T-helper 2 cell treated with Interferon-gamma antibody and Interleukin-4, amounts not matched to agents 5 μg/mL and 100 μg/mL, for 36 hours (primary cell): ENCODE measurements at regions not wholly inside any gene's neighbourhood (a gene's known extent, or its start where the extent isn't known, plus 50 kb on each side); places are given as distances from the start of the nearest gene placed in this dataset.

Source experiments
- DNase-seq: peaks from one replicate; pipeline ENCODE4 v3.0.0; 2021; ENCODE audit warnings: low spot score
- H3K27ac Mint-ChIP-seq: one replicate; pipeline ENCODE4 v1.8.0; 2021; ENCODE audit warnings: mild to moderate bottlenecking, mixed read lengths
- H3K27me3 Mint-ChIP-seq: one replicate; pipeline ENCODE4 v1.8.0; 2021; ENCODE audit warnings: low read depth, mixed read lengths
- H3K36me3 Mint-ChIP-seq: one replicate; pipeline ENCODE4 v1.8.0; 2021; ENCODE audit warnings: low read depth, mixed read lengths
- H3K4me1 Mint-ChIP-seq: one replicate; pipeline ENCODE4 v1.8.0; 2021; ENCODE audit warnings: low read depth, mixed read lengths
- H3K4me3 Mint-ChIP-seq: one replicate; pipeline ENCODE4 v1.8.0; 2022; ENCODE audit warnings: mild to moderate bottlenecking, moderate library complexity, mixed read lengths
- H3K9me3 Mint-ChIP-seq: one replicate; pipeline ENCODE4 v1.8.0; 2021; ENCODE audit warnings: mixed read lengths

DNA sequence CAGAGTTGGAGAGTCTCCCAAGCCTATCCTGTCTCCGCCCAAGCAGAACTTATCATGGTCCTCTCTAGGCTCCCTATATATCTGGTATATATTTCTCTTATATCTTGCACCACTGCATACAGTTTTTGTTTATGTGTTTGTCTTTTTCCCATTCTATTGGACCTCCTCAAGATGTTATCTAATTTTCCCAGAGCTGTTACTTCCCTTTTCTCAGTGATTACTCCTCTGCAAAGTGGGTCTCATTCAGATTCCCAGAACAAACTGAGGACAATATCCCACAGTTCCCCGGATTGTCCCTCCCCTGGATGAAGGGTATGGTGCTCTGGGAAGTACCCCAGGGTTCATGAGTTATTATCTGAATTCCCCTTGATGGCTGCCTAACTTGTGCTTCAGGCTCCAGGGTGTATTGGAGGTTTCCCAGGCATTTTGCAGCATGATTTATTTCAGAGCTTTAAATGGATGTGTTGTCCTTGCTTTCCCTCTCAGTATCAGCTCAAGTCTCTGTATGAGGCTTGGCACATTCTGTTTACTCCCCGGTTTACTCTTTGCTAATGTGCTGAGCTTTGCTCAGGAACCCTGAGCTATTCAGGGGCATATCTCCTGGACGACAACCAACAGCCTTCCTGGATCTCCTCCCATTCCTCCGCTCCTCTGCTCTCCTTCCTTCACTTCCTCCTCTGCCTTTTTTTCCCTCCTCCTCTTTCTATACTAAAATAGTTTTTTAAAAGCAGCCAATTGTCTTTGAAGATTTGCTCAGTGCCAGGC is 329.3 kb downstream of the SPRY2 start:
- DNase-seq: no peak
- no peak overlapping the region for H3K27ac Mint-ChIP-seq
- H3K36me3 Mint-ChIP-seq: no peaks in the 10 kb centered on the region
- no peak overlapping the region for H3K4me3 Mint-ChIP-seq
- no peaks in the 10 kb centered on the region for H3K27me3 Mint-ChIP-seq
- H3K4me1 Mint-ChIP-seq: no peaks in the 10 kb centered on the region
- H3K9me3 Mint-ChIP-seq: no peaks in the 10 kb centered on the region

DNA sequence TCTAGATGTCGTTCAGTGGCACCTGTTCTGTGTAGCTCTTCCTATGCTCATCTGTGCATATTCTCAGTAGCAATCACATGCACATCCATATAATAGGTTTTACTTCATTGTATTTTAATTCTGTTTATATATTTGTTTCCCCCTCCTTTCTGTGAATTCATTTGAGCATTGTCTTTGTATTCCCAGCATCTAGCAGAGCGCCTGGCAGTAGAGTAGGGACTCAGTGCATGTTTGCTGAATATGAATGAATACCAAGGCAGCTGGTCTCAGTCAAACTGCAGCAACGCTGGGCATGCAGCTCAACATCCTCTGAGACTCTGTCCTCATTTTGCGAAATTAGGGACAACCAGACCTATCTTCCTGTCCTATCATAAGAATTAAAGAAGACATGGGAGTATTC is 330.1 kb downstream of the SPRY2 start:
- Mint-ChIP-seq H3K36me3 (no peaks in the 10 kb centered on the region), H3K4me1 (no peaks in the 10 kb centered on the region), H3K4me3 (no peak overlapping the region), H3K27me3 (no peaks in the 10 kb centered on the region), H3K9me3 (no peaks in the 10 kb centered on the region), H3K27ac (no peak overlapping the region)
- no peak for DNase-seq

DNA sequence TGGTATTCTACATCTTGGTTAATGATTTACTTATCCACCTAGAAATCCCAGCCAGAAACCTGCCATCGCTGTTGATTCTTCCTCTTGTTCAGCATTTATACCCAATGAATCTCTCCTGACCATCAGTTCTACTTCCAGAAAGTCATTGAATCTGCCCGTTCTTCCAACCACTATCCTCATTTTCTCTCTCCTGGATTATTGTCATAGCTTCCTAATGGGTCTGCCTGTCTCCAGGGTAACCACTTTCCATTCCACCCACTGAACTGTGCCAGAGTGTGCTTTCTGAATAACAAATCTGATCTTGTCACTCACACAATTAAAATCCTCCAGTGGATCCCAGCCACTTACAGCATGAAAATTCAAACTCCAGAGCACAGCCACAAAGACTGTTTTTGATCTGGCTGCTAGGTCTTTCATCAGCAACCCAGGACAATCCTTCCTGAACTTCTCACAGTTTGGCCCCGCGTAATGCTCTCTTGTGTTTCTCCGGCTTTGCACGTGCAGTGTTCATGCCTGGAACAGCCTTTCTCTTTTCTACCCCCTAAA is 330.6 kb downstream of the SPRY2 start:
- Mint-ChIP-seq H3K9me3 (no peaks in the 10 kb centered on the region), H3K27ac (no peak overlapping the region), H3K4me3 (no peak overlapping the region), H3K36me3 (no peaks in the 10 kb centered on the region), H3K4me1 (no peaks in the 10 kb centered on the region), H3K27me3 (no peaks in the 10 kb centered on the region)
- no peak for DNase-seq

DNA sequence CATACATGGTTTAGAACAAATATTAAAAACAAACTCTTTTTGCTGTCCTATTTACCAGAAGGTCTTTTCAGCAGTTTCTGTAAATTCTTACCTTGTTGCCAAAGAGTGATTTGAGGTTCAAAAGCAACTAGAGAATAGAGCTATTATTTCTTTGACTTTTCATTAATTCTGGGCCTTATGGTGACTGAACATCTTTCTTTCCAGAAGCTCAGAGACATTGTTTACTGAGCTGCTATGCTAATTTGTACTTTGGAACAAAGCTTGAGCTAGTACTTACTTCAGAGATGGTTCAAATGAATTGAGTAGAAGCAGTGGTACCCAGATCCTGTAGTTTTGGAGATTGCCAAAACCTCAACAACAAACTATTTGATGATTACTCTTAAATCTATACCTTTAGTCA is 331.2 kb downstream of the SPRY2 start:
- H3K36me3 Mint-ChIP-seq: no peaks in the 10 kb centered on the region
- no peak for DNase-seq
- no peaks in the 10 kb centered on the region for H3K4me1 Mint-ChIP-seq
- H3K27ac Mint-ChIP-seq: no peak overlapping the region
- no peak overlapping the region for H3K4me3 Mint-ChIP-seq
- H3K9me3 Mint-ChIP-seq: no peaks in the 10 kb centered on the region
- no peaks in the 10 kb centered on the region for H3K27me3 Mint-ChIP-seq

DNA sequence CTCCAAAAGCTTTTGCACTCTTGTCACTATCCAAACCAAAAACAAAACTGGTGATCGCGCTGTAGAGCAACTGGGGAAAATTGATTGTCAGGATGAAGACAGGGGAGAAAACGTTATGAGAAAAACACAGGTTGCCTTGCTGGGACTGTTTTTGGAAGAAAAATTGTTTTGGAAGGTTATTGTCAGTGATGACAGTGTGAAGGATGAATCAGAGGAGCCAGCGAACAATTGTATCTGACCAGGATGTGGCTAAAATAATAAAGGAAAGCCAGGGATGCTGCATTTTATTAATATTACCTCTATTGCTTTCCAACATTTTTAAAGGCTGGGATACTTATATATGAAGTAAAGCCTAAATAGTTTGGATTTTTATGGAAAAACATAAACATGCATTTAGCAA is 334.0 kb downstream of the SPRY2 start:
- DNase-seq: no peak
- Mint-ChIP-seq H3K4me3 (no peak overlapping the region), H3K27ac (no peak overlapping the region), H3K27me3 (no peaks in the 10 kb centered on the region), H3K36me3 (no peaks in the 10 kb centered on the region), H3K4me1 (no peaks in the 10 kb centered on the region), H3K9me3 (no peaks in the 10 kb centered on the region)

DNA sequence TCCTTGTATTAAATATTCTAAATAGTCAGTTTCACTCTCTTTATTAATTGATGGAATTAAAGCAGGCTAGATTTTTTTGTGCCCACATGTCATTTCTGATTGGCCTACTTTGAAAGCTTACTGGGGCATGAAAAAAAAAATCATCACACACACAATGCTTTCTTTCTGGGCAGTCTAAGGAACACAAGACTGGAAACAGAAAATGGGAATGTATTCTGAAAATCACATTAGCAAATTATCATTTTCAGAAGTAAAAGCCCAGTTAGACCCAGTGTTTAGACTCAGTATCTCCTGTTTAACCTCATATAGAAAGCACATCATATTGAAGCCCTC is 339.4 kb downstream of the SPRY2 start:
- Mint-ChIP-seq H3K36me3 (no peaks in the 10 kb centered on the region), H3K4me3 (no peak overlapping the region), H3K27me3 (no peaks in the 10 kb centered on the region), H3K4me1 (no peaks in the 10 kb centered on the region), H3K9me3 (no peaks in the 10 kb centered on the region), H3K27ac (no peak overlapping the region)
- no peak for DNase-seq

DNA sequence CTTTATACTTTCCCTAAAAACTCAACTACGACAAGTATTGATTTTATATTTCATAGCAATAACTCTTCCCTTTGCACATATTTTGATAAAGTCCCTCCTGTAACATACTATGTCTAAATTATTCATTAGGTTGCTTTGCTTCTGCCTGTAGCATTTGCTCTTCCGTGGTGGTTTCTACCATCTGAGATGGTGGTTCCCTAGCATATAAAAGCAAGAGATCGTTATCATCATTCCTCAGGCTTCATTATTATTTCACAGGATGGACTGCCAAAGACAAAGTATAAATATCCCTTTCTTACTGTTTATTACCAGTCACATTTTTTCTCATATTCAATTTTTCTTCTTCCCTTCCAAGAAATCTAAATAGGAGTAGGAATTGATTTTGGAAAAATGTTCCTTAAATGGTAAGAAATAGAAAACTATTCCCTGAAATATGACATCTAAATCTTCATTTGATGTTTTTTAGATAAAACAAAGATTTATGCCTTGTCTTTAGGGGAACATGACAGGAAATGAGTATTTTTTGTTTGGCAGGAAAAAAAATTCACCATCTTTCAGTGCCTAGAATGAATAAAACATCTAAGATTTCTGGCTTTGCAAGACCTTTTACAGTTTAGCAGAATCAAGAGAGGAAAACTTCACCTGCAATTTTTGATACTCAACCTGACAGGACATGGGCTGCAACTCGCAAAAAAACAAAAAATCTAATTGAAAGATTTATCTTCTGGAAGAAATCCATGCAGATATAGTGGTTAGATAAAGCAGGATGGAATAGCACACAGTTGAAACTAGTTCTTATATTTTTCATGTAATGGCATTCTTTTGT is 340.0 kb downstream of the SPRY2 start:
- no peak overlapping the region for H3K4me3 Mint-ChIP-seq
- H3K36me3 Mint-ChIP-seq: no peaks in the 10 kb centered on the region
- no peaks in the 10 kb centered on the region for H3K9me3 Mint-ChIP-seq
- no peak for DNase-seq
- H3K4me1 Mint-ChIP-seq: no peaks in the 10 kb centered on the region
- no peaks in the 10 kb centered on the region for H3K27me3 Mint-ChIP-seq
- H3K27ac Mint-ChIP-seq: no peak overlapping the region

DNA sequence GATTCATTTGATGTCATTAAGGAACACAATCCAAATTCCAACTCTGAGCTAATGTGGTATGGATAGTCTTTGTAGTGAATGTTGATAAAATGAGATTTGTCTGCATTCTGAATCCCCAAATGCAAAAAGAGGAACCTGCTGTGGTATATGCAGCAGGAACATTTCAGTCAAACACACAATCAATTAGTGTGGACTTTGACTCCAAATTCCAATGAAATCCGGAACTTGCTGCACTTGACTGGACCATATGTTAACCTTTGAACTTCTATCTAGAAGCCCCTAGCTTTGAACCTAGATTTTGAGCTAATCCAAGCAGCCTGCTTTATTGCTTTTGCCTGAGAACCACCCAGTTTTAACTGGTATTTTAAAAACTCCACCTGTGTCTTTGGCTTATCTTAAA is 341.3 kb downstream of the SPRY2 start:
- Mint-ChIP-seq H3K27ac (no peak overlapping the region), H3K9me3 (no peaks in the 10 kb centered on the region), H3K36me3 (no peaks in the 10 kb centered on the region), H3K4me1 (no peaks in the 10 kb centered on the region), H3K27me3 (no peaks in the 10 kb centered on the region), H3K4me3 (no peak overlapping the region)
- no peak for DNase-seq

DNA sequence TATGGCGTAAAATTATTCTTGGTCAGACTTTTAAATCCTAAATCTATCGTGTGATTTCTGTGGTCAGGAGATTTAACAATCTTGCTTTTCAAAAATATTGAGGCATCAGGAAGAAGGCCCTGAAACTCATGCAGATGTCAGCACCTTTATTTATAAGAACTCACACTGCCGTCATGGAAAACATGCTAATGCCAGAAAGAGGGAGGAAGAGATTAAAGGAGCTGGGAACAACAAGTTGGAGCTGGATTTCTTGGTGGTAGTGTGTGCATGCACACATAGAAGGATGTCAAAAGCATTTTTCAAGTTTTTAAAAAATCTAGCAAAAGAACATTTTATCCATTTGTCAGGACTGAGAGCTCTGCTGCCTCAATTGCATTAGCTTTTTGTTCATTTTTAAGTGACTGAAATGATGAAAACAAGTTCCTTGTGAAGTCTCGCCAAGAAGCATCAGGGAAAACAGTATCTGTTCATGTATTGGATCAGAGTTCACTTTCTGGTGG is 342.5 kb downstream of the SPRY2 start:
- Mint-ChIP-seq H3K27ac (no peak overlapping the region), H3K27me3 (no peaks in the 10 kb centered on the region), H3K9me3 (no peaks in the 10 kb centered on the region), H3K36me3 (no peaks in the 10 kb centered on the region), H3K4me1 (no peaks in the 10 kb centered on the region), H3K4me3 (no peak overlapping the region)
- no peak for DNase-seq

DNA sequence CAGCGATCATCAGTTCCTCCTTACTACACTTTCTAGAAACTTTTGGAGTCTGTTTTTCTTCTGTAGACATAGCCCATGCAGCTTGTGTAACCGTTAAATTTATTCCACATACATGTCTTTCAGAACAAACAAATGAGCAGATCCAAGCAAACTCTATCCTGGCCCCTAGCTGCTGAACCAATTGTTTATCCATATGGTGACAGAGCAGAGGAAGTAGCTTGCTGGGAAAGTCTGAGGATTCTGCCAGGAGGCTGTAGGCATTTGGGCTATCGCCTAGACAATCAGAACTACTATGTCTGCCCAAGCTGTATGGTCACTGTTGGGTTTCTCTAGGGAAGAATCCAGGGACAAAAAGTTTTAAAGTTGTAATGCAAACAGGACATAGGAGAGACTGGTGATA is 343.7 kb downstream of the SPRY2 start:
- no peaks in the 10 kb centered on the region for H3K36me3 Mint-ChIP-seq
- no peaks in the 10 kb centered on the region for H3K27me3 Mint-ChIP-seq
- DNase-seq: no peak
- no peak overlapping the region for H3K4me3 Mint-ChIP-seq
- no peaks in the 10 kb centered on the region for H3K4me1 Mint-ChIP-seq
- H3K9me3 Mint-ChIP-seq: no peaks in the 10 kb centered on the region
- H3K27ac Mint-ChIP-seq: no peak overlapping the region

DNA sequence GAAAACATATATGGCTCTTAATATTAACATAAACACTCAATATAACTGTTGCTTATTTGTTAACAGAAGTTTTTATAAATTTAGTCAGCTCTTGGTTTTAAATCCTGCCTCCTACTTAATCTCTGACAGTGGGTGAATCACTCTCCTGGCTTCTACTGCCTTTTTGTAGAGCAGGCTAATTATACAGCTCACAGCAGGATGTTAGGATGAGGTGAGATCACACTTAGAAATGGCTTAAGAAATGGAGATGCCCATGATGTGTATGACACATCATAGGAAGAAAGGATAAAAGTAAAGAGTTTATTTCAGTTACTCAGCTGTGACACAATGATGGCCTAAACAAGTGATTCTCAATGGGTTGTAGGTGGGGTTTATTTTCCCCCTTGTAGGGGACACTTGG is 345.6 kb downstream of the SPRY2 start:
- Mint-ChIP-seq H3K27me3 (no peaks in the 10 kb centered on the region), H3K4me3 (no peak overlapping the region), H3K9me3 (no peaks in the 10 kb centered on the region), H3K4me1 (no peaks in the 10 kb centered on the region), H3K27ac (no peak overlapping the region), H3K36me3 (no peaks in the 10 kb centered on the region)
- DNase-seq: no peak

DNA sequence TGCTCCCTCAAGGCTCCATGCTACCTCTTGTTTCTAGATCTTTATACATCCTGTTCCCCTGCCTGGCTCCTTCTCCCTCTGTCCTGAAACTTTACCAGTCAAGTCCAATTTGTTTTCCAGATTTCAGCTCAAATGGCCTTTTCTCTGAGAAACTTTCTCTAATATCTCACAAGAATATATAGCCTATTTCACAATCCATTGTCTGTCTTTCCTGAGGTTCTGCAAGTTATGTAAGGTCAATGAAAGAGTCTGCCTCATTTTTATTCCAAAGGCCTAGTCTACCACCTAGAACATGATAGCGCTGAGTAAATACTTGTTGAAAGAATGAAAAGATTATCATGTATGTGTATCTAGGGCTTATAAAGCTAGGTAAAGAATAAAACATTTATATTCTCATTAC is 348.8 kb downstream of the SPRY2 start:
- H3K27ac Mint-ChIP-seq: no peak overlapping the region
- no peaks in the 10 kb centered on the region for H3K27me3 Mint-ChIP-seq
- H3K9me3 Mint-ChIP-seq: no peaks in the 10 kb centered on the region
- no peaks in the 10 kb centered on the region for H3K36me3 Mint-ChIP-seq
- no peak for DNase-seq
- no peaks in the 10 kb centered on the region for H3K4me1 Mint-ChIP-seq
- no peak overlapping the region for H3K4me3 Mint-ChIP-seq

DNA sequence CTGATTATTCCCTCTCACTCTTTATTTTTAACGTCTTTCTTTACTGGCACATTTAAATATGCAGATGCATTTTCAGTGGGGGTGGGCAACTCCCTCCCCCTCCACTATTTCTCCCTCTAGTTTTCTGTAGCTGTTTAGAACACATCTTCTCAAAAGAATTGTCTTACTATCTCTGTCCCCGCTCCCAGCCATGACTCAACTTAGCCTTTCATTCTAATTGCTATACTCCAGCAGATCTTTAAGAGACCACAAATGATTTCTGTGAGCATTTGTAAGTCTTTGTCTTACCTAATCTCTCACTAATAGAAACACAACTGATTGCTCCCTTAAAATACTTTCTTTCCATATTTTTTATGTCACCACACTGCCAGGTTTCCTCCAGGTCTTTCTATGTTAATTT is 350.9 kb downstream of the SPRY2 start:
- H3K27me3 Mint-ChIP-seq: no peaks in the 10 kb centered on the region
- no peak for DNase-seq
- H3K27ac Mint-ChIP-seq: no peak overlapping the region
- H3K9me3 Mint-ChIP-seq: no peaks in the 10 kb centered on the region
- no peaks in the 10 kb centered on the region for H3K4me1 Mint-ChIP-seq
- no peaks in the 10 kb centered on the region for H3K36me3 Mint-ChIP-seq
- H3K4me3 Mint-ChIP-seq: no peak overlapping the region

DNA sequence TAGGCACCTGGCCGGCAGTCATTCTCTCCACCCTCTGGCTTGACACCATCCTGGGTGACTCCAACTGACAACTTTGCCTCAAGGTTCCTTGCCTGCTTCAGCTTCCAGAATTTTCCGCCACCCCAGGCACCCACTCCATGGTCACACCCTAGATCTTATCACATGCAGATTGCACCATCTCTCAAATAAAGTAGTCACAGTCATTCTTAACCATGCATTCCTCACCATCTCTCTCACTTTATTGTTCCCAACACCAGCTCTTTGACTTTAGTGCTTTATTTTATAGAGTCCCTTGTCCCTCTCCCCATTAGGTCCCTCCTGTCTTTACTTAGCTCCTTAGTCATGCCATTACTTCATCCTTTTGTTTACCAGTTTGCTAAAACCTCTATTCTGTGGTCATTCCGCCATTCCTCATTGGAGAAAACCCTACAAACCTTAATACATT is 351.7 kb downstream of the SPRY2 start:
- H3K27ac Mint-ChIP-seq: no peak overlapping the region
- no peak overlapping the region for H3K4me3 Mint-ChIP-seq
- no peaks in the 10 kb centered on the region for H3K4me1 Mint-ChIP-seq
- H3K27me3 Mint-ChIP-seq: no peaks in the 10 kb centered on the region
- no peaks in the 10 kb centered on the region for H3K9me3 Mint-ChIP-seq
- no peaks in the 10 kb centered on the region for H3K36me3 Mint-ChIP-seq
- DNase-seq: no peak
